Activated CD8-positive, alpha-beta memory T cell treated with anti-CD3 and anti-CD28 coated beads, Interleukin-2, amount 10 ng/mL, durations not matched to agents 7 days and 5 days (primary cell): ENCODE measurements at regions not wholly inside any gene's neighbourhood (a gene's known extent, or its start where the extent isn't known, plus 50 kb on each side); places are given as distances from the start of the nearest gene placed in this dataset.
"Not testable (repeated sequence)": the region's sequence is repeated elsewhere in the genome, so short reads cannot be mapped to it uniquely, and the experiment has no call there.

Experiments
- ATAC-seq: fragments of 150-1000 bp; cut with Tn5 transposase; one replicate; pipeline ENCODE4 v1.10.0; 2021; ENCODE audit warnings: moderate library complexity
- CTCF ChIA-PET: fragments of 350-600 bp; sonication (Branson Sonifier 250); formaldehyde crosslinking; loops from one replicate; lab custom pipeline; 2021; ENCODE audit warnings: antibody characterized with exemption; lab: Charles Lee
- DNase-seq: peaks from one replicate; pipeline ENCODE4 v3.0.0-alpha.2; 2020
- H3K27ac Mint-ChIP-seq: one replicate; pipeline ENCODE4 v1.8.0; 2021; ENCODE audit warnings: mild to moderate bottlenecking, mixed read lengths
- H3K27me3 Mint-ChIP-seq: one replicate; pipeline ENCODE4 v1.8.0; 2021; ENCODE audit warnings: mixed read lengths
- H3K36me3 Mint-ChIP-seq: one replicate; pipeline ENCODE4 v1.8.0; 2021; ENCODE audit warnings: mild to moderate bottlenecking, mixed read lengths
- H3K4me1 Mint-ChIP-seq: one replicate; pipeline ENCODE4 v1.8.0; 2021; ENCODE audit warnings: mixed read lengths
- H3K4me3 Mint-ChIP-seq: one replicate; pipeline ENCODE4 v1.8.0; 2021; ENCODE audit warnings: mild to moderate bottlenecking, moderate library complexity, mixed read lengths
- H3K9me3 Mint-ChIP-seq: one replicate; pipeline ENCODE4 v1.8.0; 2022; ENCODE audit warnings: low read depth, mixed read lengths

- no peak overlapping the region for H3K27ac Mint-ChIP-seq
- no peaks in the 10 kb centered on the region for H3K27me3 Mint-ChIP-seq
- CTCF ChIA-PET = no interaction called here
- H3K9me3 Mint-ChIP-seq = no peaks in the 10 kb centered on the region
- DNase-seq = no peak
- no peaks in the 10 kb centered on the region for H3K36me3 Mint-ChIP-seq
- H3K4me3 Mint-ChIP-seq = no peak overlapping the region
- no peak for ATAC-seq
- H3K4me1 Mint-ChIP-seq = no peaks in the 10 kb centered on the region
These were observed 417.4 kb downstream of the NDFIP2 start for GRCh38 chr13:79898202-79898826.

GRCh38 chr13:79896851-79897250 is 415.9 kb downstream of the NDFIP2 start:
- Mint-ChIP-seq H3K9me3 (no peaks in the 10 kb centered on the region), H3K27ac (no peak overlapping the region), H3K4me3 (no peak overlapping the region), H3K4me1 (no peaks in the 10 kb centered on the region), H3K27me3 (no peaks in the 10 kb centered on the region), H3K36me3 (no peaks in the 10 kb centered on the region)
- DNase-seq (no peak), ATAC-seq (no peak)
- CTCF ChIA-PET = no interaction called here

GRCh38 chr13:79895416-79895815 is 414.5 kb downstream of the NDFIP2 start:
- ATAC-seq = no peak
- Mint-ChIP-seq H3K27ac (no peak overlapping the region), H3K9me3 (no peaks in the 10 kb centered on the region), H3K4me3 (no peak overlapping the region), H3K36me3 (no peaks in the 10 kb centered on the region), H3K27me3 (no peaks in the 10 kb centered on the region), H3K4me1 (no peaks in the 10 kb centered on the region)
- no peak for DNase-seq
- CTCF ChIA-PET = no interaction called here

- H3K4me1 Mint-ChIP-seq, H3K27ac Mint-ChIP-seq, DNase-seq, ATAC-seq, CTCF ChIA-PET, H3K36me3 Mint-ChIP-seq, H3K9me3 Mint-ChIP-seq, H3K27me3 Mint-ChIP-seq, H3K4me3 Mint-ChIP-seq: not testable (repeated sequence)
These were observed 406.3 kb downstream of the NDFIP2 start for GRCh38 chr13:79887278-79887677.

- H3K27ac Mint-ChIP-seq = no peak overlapping the region
- no peak for DNase-seq
- no peaks in the 10 kb centered on the region for H3K4me1 Mint-ChIP-seq
- no peaks in the 10 kb centered on the region for H3K9me3 Mint-ChIP-seq
- ATAC-seq = no peak
- CTCF ChIA-PET = no interaction called here
- no peaks in the 10 kb centered on the region for H3K27me3 Mint-ChIP-seq
- no peaks in the 10 kb centered on the region for H3K36me3 Mint-ChIP-seq
- no peak overlapping the region for H3K4me3 Mint-ChIP-seq
These were observed 405.6 kb downstream of the NDFIP2 start for GRCh38 chr13:79886601-79887000.

- H3K36me3 Mint-ChIP-seq = no peaks in the 10 kb centered on the region
- H3K4me3 Mint-ChIP-seq = no peak overlapping the region
- no peak for DNase-seq
- CTCF ChIA-PET = no interaction called here
- no peak overlapping the region for H3K27ac Mint-ChIP-seq
- ATAC-seq = no peak
- no peaks in the 10 kb centered on the region for H3K4me1 Mint-ChIP-seq
- H3K9me3 Mint-ChIP-seq = no peaks in the 10 kb centered on the region
- no peaks in the 10 kb centered on the region for H3K27me3 Mint-ChIP-seq
These were observed 403.9 kb downstream of the NDFIP2 start for GRCh38 chr13:79884890-79885289.

GRCh38 chr13:79883216-79883615 is 402.3 kb downstream of the NDFIP2 start:
- Mint-ChIP-seq H3K27me3 (no peaks in the 10 kb centered on the region), H3K4me3 (no peak overlapping the region), H3K9me3 (no peaks in the 10 kb centered on the region), H3K4me1 (no peaks in the 10 kb centered on the region), H3K27ac (no peak overlapping the region), H3K36me3 (no peaks in the 10 kb centered on the region)
- DNase-seq (no peak), ATAC-seq (no peak)
- CTCF ChIA-PET = no interaction called here

- Mint-ChIP-seq H3K4me3 (no peak overlapping the region), H3K27me3 (no peaks in the 10 kb centered on the region), H3K36me3 (no peaks in the 10 kb centered on the region), H3K27ac (no peak overlapping the region), H3K4me1 (no peaks in the 10 kb centered on the region), H3K9me3 (no peaks in the 10 kb centered on the region)
- CTCF ChIA-PET = no interaction called here
- ATAC-seq (no peak), DNase-seq (no peak)
These were observed 399.9 kb downstream of the NDFIP2 start for GRCh38 chr13:79880818-79881217.

GRCh38 chr13:79874396-79875360 is 393.7 kb downstream of the NDFIP2 start:
- H3K4me1 Mint-ChIP-seq = no peaks in the 10 kb centered on the region
- ATAC-seq = no peak
- no peaks in the 10 kb centered on the region for H3K9me3 Mint-ChIP-seq
- H3K4me3 Mint-ChIP-seq = no peak overlapping the region
- DNase-seq = no peak
- H3K27ac Mint-ChIP-seq = no peak overlapping the region
- H3K36me3 Mint-ChIP-seq = no peaks in the 10 kb centered on the region
- CTCF ChIA-PET = no interaction called here
- H3K27me3 Mint-ChIP-seq = no peaks in the 10 kb centered on the region

GRCh38 chr13:79871594-79871993 is 390.6 kb downstream of the NDFIP2 start:
- Mint-ChIP-seq H3K4me3 (no peak overlapping the region), H3K36me3 (no peaks in the 10 kb centered on the region), H3K4me1 (no peaks in the 10 kb centered on the region), H3K9me3 (no peaks in the 10 kb centered on the region), H3K27me3 (no peaks in the 10 kb centered on the region), H3K27ac (no peak overlapping the region)
- no peak for DNase-seq
- ATAC-seq = no peak
- CTCF ChIA-PET = no interaction called here

GRCh38 chr13:79870766-79871165 is 389.8 kb downstream of the NDFIP2 start:
- no peaks in the 10 kb centered on the region for H3K9me3 Mint-ChIP-seq
- ATAC-seq = no peak
- no peaks in the 10 kb centered on the region for H3K27me3 Mint-ChIP-seq
- H3K27ac Mint-ChIP-seq = no peak overlapping the region
- H3K4me3 Mint-ChIP-seq = no peak overlapping the region
- no peaks in the 10 kb centered on the region for H3K4me1 Mint-ChIP-seq
- no peaks in the 10 kb centered on the region for H3K36me3 Mint-ChIP-seq
- DNase-seq = no peak
- CTCF ChIA-PET = no interaction called here

GRCh38 chr13:79870123-79870522 is 389.2 kb downstream of the NDFIP2 start:
- H3K27me3 Mint-ChIP-seq = no peaks in the 10 kb centered on the region

GRCh38 chr13:79869326-79869725 is 388.4 kb downstream of the NDFIP2 start:
- no peaks in the 10 kb centered on the region for H3K4me1 Mint-ChIP-seq

More at GRCh38 chr13:79870123-79870522, 389.2 kb downstream of the NDFIP2 start:
- DNase-seq (no peak), ATAC-seq (no peak)
- Mint-ChIP-seq H3K9me3 (no peaks in the 10 kb centered on the region), H3K27ac (no peak overlapping the region), H3K36me3 (no peaks in the 10 kb centered on the region), H3K4me1 (no peaks in the 10 kb centered on the region), H3K4me3 (no peak overlapping the region)
- CTCF ChIA-PET = no interaction called here

GRCh38 chr13:79867254-79867653 is 386.3 kb downstream of the NDFIP2 start:
- DNase-seq = no peak

More at GRCh38 chr13:79869326-79869725, 388.4 kb downstream of the NDFIP2 start:
- Mint-ChIP-seq H3K27ac (no peak overlapping the region), H3K36me3 (no peaks in the 10 kb centered on the region), H3K27me3 (no peaks in the 10 kb centered on the region), H3K9me3 (no peaks in the 10 kb centered on the region), H3K4me3 (no peak overlapping the region)
- ATAC-seq (no peak), DNase-seq (no peak)
- CTCF ChIA-PET = no interaction called here

More at GRCh38 chr13:79867254-79867653, 386.3 kb downstream of the NDFIP2 start:
- CTCF ChIA-PET = no interaction called here
- no peak overlapping the region for H3K27ac Mint-ChIP-seq
- H3K36me3 Mint-ChIP-seq = no peaks in the 10 kb centered on the region
- ATAC-seq = no peak
- H3K4me3 Mint-ChIP-seq = no peak overlapping the region
- H3K4me1 Mint-ChIP-seq = no peaks in the 10 kb centered on the region
- H3K27me3 Mint-ChIP-seq = no peaks in the 10 kb centered on the region
- H3K9me3 Mint-ChIP-seq = no peaks in the 10 kb centered on the region
